ENCODE measurements at regions not wholly inside any gene's neighbourhood (a gene's known extent, or its start where the extent isn't known, plus 50 kb on each side); places are given as distances from the start of the nearest gene placed in this dataset.

GRCh38 chr15:72902245-72902918 lies 118.8 kb upstream of the ADPGK start:
- Mint-ChIP-seq H3K27me3 (peaks cover 10% of the 10 kb centered on the region), H3K36me3 (ENCODE audit: insufficient read depth) (no peaks in the 10 kb centered on the region), H3K4me1 (ENCODE audit: low read depth) (peaks cover 13% of the 10 kb centered on the region), H3K27ac (no peak overlapping the region), H3K4me3 (ENCODE audit: low read depth) (no peak overlapping the region), H3K9me3 (ENCODE audit: low read depth) (no peaks in the 10 kb centered on the region)
- no peak for DNase-seq (ENCODE audit: low spot score, unreplicated experiment)
- TF ChIP-seq CTCF (IDR thresholded peaks at IDR 0.05; ENCODE audit: unreplicated experiment) = no peak

- H3K9me3 Mint-ChIP-seq (ENCODE audit: low read depth) = peaks cover 3% of the 10 kb centered on the region
- H3K27ac Mint-ChIP-seq = no peak overlapping the region
- no peak for TF ChIP-seq CTCF (IDR thresholded peaks at IDR 0.05; ENCODE audit: unreplicated experiment)
- no peak for DNase-seq (ENCODE audit: low spot score, unreplicated experiment)
- H3K27me3 Mint-ChIP-seq = peaks cover 5% of the 10 kb centered on the region
- no peak overlapping the region for H3K4me3 Mint-ChIP-seq (ENCODE audit: low read depth)
- no peaks in the 10 kb centered on the region for H3K36me3 Mint-ChIP-seq (ENCODE audit: insufficient read depth)
- H3K4me1 Mint-ChIP-seq (ENCODE audit: low read depth) = no peaks in the 10 kb centered on the region
Measured at GRCh38 chr15:72892986-72893385, 109.4 kb upstream of the ADPGK start.

GRCh38 chr15:72890043-72890442 lies 106.5 kb upstream of the ADPGK start:
- no peak overlapping the region for H3K4me3 Mint-ChIP-seq (ENCODE audit: low read depth)
- peaks cover 5% of the 10 kb centered on the region for H3K27me3 Mint-ChIP-seq
- H3K36me3 Mint-ChIP-seq (ENCODE audit: insufficient read depth) = no peaks in the 10 kb centered on the region
- no peak for DNase-seq (ENCODE audit: low spot score, unreplicated experiment)
- H3K27ac Mint-ChIP-seq = no peak overlapping the region
- peaks cover 3% of the 10 kb centered on the region for H3K9me3 Mint-ChIP-seq (ENCODE audit: low read depth)
- no peak for TF ChIP-seq CTCF (IDR thresholded peaks at IDR 0.05; ENCODE audit: unreplicated experiment)
- H3K4me1 Mint-ChIP-seq (ENCODE audit: low read depth) = no peaks in the 10 kb centered on the region

GRCh38 chr15:72889545-72889944 lies 106.0 kb upstream of the ADPGK start:
- no peak for DNase-seq (ENCODE audit: low spot score, unreplicated experiment)
- Mint-ChIP-seq H3K27me3 (peaks cover 5% of the 10 kb centered on the region), H3K27ac (no peak overlapping the region), H3K9me3 (ENCODE audit: low read depth) (peaks cover 3% of the 10 kb centered on the region), H3K4me1 (ENCODE audit: low read depth) (no peaks in the 10 kb centered on the region), H3K36me3 (ENCODE audit: insufficient read depth) (no peaks in the 10 kb centered on the region), H3K4me3 (ENCODE audit: low read depth) (no peak overlapping the region)
- TF ChIP-seq CTCF (IDR thresholded peaks at IDR 0.05; ENCODE audit: unreplicated experiment) = no peak

GRCh38 chr15:72888811-72889210 lies 105.3 kb upstream of the ADPGK start:
- TF ChIP-seq CTCF (IDR thresholded peaks at IDR 0.05; ENCODE audit: unreplicated experiment) = no peak
- no peaks in the 10 kb centered on the region for H3K36me3 Mint-ChIP-seq (ENCODE audit: insufficient read depth)
- DNase-seq (ENCODE audit: low spot score, unreplicated experiment) = no peak
- no peaks in the 10 kb centered on the region for H3K9me3 Mint-ChIP-seq (ENCODE audit: low read depth)
- H3K4me1 Mint-ChIP-seq (ENCODE audit: low read depth) = no peaks in the 10 kb centered on the region
- H3K4me3 Mint-ChIP-seq (ENCODE audit: low read depth) = no peak overlapping the region
- no peak overlapping the region for H3K27ac Mint-ChIP-seq
- peaks cover 5% of the 10 kb centered on the region for H3K27me3 Mint-ChIP-seq
